Medulla oblongata (tissue), 1 donor: ENCODE measurements at regions not wholly inside any gene's neighbourhood (a gene's known extent, or its start where the extent isn't known, plus 50 kb on each side); places are given as distances from the start of the nearest gene placed in this dataset.

ENCODE experiments used
- DNase-seq: peaks from one replicate; pipeline ENCODE4 v3.0.0-alpha.2; 2015; ENCODE audit errors: extremely low spot score

- no peak for DNase-seq
Observed at GRCh38 chr13:91126806-91127205, 220.7 kb upstream of the MIR17HG start.

DNA sequence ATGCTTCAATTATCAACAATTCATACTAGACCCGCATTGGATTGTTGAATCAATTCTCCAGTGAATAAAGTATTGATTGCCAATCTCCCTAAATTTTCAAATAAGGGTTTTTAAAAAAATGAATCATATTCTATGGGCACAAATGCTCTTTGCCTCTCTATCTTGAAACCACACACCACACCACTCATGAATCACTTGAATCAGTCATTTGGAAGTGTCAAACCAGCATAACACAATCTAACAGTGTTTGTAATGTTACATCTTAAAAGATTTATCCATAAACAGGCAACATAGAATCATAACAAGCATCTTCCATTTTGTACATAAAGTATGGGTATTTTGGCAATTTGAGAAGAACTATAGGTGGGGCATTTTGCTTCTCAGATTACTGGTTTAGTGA lies 219.5 kb upstream of the MIR17HG start:
- no peak for DNase-seq

- no peak for DNase-seq
Observed at GRCh38 chr13:91132381-91132780, 215.1 kb upstream of the MIR17HG start.

- DNase-seq, result no peak
Observed at GRCh38 chr13:91132786-91133185, 214.7 kb upstream of the MIR17HG start.

DNA sequence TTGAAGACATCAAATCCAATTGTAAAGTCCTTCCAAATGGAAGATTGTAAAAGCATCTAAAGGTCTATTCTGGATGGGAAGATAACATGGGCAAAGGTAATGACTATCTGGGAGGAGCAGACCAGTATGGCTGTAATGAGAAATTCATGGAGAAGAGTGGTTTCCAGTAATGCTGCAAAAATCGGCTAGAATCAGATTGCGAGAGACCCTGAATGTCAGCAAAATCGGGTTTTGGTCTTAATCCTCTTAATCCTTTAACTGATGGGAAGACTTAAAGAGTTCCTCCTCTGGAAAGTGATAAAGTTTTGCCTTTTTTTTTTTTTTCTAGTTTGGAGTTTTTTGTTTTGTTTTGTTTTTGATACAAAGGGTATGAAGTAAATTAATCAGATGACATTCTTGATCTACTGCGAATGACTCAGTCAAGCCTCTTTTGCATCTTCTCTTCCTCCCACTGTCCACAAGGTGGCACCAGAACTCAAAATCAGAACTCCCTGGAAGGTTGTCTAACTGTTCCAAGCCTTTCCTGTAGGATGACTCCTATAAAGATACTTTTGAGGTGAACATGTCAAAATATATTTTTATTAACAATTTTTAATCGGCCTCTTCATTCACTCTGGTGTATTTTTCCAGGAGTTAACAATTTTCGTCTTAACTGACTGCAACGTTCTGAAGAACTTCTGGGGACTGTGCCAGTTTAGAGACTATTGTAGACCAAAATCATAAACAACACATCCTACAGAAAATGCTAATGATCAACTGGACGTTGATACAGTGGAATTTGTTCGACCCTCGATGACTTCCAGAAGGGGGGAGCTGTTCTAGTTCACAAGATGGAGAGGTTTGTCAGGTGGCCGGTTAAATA lies 213.3 kb upstream of the MIR17HG start:
- peak; percentile 93 for DNase-seq

GRCh38 chr13:91134803-91135184 lies 212.7 kb upstream of the MIR17HG start:
- no peak for DNase-seq

DNA sequence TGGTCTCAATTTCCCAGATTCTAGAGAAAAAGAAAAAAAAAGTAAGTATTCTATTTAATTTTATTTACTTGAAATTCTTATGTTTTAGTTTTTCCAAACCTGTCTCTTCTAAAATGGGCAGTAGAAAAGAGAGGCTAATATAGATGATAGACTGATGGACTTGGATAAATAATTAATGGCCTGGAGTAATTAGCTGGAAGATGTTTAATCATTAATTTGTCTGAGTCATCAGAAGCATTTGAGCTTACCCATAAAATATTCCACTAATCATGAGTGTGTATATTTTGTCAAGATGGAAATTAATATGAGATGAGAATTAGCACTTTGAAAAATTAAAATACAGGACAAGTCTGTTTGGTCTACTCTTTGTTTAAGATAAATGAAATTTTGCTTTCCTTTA lies 212.1 kb upstream of the MIR17HG start:
- DNase-seq, result no peak

- no peak for DNase-seq
Observed at GRCh38 chr13:91135968-91136367, 211.5 kb upstream of the MIR17HG start.

GRCh38 chr13:91136806-91137205 lies 210.7 kb upstream of the MIR17HG start:
- DNase-seq, result no peak

DNA sequence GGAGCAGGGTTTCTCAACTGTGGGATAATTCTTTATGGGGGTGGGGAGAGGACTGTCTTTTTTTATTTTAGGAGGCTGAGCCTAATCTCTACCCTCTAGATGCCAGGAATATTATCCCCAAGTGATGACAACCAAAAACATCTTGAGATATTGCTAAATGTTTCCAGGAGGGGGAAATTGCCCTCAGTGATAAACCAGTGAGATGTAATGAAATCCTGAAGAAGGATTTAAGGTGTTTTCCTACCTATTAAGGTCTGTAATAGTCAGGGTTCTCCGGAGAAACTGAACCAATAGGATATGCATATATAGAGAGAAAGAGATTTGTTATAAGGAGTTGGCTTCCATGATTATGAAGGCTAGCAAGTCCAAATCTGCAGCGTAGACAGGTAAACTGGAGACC lies 208.3 kb upstream of the MIR17HG start:
- no peak for DNase-seq

GRCh38 chr13:91141543-91142061 lies 205.9 kb upstream of the MIR17HG start:
- DNase-seq, result no peak

DNA sequence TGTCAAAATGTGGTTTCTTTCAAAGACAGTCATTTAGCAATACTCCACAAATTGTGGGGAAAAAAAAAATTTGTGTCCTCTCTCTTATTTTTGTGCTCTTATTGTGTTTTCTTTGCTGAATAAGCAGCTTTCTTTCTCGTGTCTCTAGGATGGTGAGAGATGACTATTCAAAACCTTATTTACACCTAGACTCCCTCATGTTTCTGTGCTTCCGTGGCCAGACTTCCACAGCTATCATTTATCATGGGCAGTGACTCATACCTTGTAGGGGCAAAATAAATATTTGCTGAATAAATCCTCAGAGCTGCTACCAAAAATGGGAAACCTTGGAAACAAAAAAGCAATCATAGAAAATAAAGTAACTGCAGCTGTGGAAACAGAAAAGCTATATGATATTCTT lies 204.9 kb upstream of the MIR17HG start:
- DNase-seq, result no peak

- peak; percentile 42 for DNase-seq
Observed at GRCh38 chr13:91144054-91144453, 203.4 kb upstream of the MIR17HG start.

- no peak for DNase-seq
Observed at GRCh38 chr13:91144486-91144885, 203.0 kb upstream of the MIR17HG start.

DNA sequence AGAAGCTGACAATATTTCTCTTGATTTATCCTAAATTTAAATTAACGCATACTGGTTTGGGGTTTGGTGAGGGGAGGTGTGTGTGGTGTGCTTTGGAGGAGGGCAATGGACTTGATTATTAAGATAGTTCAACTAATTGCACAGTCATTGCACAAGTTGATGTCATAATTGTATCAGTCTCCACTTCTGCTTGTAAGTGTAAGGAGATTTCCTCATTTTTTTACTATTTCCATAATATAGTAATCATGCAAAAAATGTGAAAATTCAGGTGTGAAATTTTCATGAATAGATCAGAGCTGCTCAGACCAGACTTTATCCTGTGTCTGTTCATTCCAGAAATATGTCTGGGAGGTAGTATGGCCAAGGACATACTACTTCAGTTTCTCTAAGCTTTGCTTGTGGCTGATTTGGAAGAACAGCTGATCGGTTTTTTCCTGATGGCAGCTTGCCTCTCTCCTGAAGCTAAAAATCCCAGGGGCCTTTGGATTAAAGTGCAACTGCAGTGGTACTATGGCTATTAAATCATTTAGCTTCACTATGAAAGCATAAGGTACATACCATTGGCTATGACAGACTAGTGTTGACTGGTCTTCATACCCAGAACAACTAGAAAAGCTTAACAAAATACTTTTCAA lies 201.8 kb upstream of the MIR17HG start:
- DNase-seq, result no peak

- no peak for DNase-seq
Observed at GRCh38 chr13:91146601-91147000, 200.9 kb upstream of the MIR17HG start.

GRCh38 chr13:91148098-91148497 lies 199.4 kb upstream of the MIR17HG start:
- no peak for DNase-seq

DNA sequence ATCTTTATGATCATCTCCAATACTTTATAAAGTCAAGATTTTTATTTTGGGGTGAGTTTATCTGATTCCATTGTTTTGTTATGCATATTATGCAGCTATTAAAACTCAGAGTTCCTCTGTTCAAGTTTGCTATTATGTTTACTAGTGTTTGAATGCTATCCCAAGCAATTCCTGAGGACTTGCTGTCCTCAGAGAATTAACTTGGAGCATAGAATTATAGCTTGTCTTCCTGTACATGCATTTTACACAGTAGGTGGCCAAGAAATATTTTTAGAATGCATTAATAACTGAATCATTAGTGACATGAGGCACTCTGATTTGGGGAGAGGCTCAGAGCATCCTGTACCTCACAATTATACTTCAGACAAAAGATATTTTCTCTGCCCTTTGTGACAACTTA lies 195.6 kb upstream of the MIR17HG start:
- no peak for DNase-seq

DNA sequence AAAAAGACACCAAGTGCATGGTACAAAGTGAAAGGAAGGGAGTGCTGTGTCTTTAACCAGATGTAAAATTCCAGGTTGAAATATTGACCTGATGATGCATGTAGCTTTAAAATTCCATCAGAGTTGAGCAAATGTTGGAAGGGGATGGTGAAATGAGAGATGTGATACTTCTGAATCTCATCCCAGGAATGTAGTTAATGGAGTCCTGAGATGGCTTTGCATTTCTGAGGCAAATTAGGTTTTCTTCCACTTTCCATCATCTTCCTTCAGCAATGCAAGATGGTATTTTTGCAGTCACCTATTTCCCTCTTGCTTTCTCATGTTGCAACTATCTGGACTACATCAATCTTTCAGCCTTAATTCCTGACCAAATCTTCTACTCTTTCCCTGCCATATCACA lies 194.1 kb upstream of the MIR17HG start:
- no peak for DNase-seq

GRCh38 chr13:91154558-91155353 lies 192.7 kb upstream of the MIR17HG start:
- DNase-seq, result peak; percentile 55

GRCh38 chr13:91155512-91156114 lies 191.9 kb upstream of the MIR17HG start:
- DNase-seq, result no peak
